ENCODE measurements at regions not wholly inside any gene's neighbourhood (a gene's known extent, or its start where the extent isn't known, plus 50 kb on each side); places are given as distances from the start of the nearest gene placed in this dataset.
A peak's percentile ranks its signal among the peaks of the same experiment; 100 is the strongest.

DNA sequence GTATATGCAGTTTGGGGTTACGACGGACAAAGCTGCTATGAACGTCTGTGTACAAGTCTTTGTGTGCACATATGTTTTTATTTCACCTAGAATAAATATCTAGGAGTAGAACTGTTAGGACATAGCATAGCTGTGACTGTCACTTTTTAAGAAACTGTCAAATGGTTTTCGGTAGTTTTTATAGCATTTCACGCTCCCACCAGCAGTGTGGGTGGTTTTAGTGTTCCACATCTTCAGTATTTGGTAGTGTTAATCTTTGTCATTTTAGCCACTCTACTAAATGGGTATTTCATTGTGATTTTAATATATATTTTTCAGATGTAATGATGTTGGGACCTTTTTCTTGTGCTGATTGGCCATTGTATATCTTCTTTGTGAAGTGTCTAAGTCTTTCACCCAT, 109.1 kb upstream of the BCAT1 start:
- DNase-seq (ENCODE audit: insufficient read length, low spot score) (no peak), FAIRE-seq (peak; percentile 71)
- TF ChIP-seq TAF1 (IDR thresholded peaks at IDR 0.05; ENCODE audit: low read depth, low read length) (no peak), POLR2AphosphoS5 (IDR thresholded peaks at IDR 0.05; ENCODE audit: low read depth, low read length) (no peak), SPI1 (IDR thresholded peaks at IDR 0.05; ENCODE audit: low read depth, low read length) (no peak), PAX5 (IDR thresholded peaks at IDR 0.05; ENCODE audit: insufficient read depth, low read length, severe bottlenecking) (no peak), POLR2A (IDR thresholded peaks at IDR 0.05; ENCODE audit: low read depth, low read length) (no peak)

DNA sequence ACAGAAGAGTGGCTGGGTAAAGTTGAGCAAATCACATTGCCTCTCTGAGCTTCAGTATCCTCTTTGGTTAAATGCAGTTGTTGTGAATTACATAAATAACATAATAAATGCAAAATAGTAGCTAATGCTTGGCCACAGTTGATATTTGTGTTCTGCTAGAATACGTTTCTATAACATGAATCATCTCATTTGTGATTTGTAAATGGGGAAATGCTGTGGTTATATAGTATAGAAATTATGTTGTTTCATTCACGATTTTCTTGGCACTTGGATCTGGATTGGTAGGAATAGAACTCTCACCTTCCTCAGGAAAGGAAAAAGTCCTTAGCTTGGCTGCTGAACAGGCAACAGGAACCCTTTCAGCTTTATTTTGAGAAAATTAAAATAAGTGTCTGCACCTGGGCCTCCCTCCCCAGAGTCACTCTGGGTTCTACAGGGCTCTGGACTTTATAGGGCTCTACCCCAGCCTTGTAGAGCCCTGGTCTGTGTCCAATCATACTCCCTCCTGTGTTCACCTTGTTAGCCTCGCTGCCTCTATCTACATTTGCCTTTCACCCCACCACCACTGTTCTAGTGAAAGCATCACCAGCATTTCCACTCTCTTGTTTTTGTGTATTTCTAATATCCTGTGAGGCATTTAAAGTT, 107.7 kb upstream of the BCAT1 start:
- peak; percentile 78 for FAIRE-seq
- TF ChIP-seq POLR2AphosphoS5 (IDR thresholded peaks at IDR 0.05; ENCODE audit: low read depth, low read length) = no peak
- TF ChIP-seq TAF1 (IDR thresholded peaks at IDR 0.05; ENCODE audit: low read depth, low read length) = no peak
- no peak for TF ChIP-seq SPI1 (IDR thresholded peaks at IDR 0.05; ENCODE audit: low read depth, low read length)
- no peak for TF ChIP-seq PAX5 (IDR thresholded peaks at IDR 0.05; ENCODE audit: insufficient read depth, low read length, severe bottlenecking)
- TF ChIP-seq POLR2A (IDR thresholded peaks at IDR 0.05; ENCODE audit: low read depth, low read length) = no peak
- TF ChIP-seq POU2F2 (IDR thresholded peaks at IDR 0.05; ENCODE audit: low read depth, low read length) = no peak
- DNase-seq (ENCODE audit: insufficient read length, low spot score) = no peak

DNA sequence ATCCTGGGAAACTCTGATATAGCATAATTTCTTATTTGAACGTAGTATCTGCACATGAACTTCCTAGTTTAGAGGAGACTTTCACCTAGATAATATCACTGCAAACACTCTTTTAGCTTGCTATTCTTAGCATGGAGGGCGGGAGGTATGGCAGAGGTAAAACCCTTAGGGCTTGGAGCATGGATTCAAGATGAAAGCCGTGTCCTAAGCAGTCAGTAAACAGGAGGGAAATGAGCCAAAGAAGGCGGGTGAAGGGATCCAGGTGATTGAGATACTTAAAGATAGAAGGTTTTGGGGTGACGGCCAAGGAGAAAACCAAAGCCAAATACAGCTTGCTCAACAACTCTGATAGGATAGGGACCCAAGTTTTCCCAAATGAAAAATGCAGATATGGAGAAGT, 107.1 kb upstream of the BCAT1 start:
- DNase-seq (ENCODE audit: insufficient read length, low spot score) = no peak
- TF ChIP-seq POLR2A (IDR thresholded peaks at IDR 0.05; ENCODE audit: low read depth, low read length) = no peak
- no peak for TF ChIP-seq SPI1 (IDR thresholded peaks at IDR 0.05; ENCODE audit: low read depth, low read length)
- no peak for TF ChIP-seq PAX5 (IDR thresholded peaks at IDR 0.05; ENCODE audit: insufficient read depth, low read length, severe bottlenecking)
- no peak for TF ChIP-seq TAF1 (IDR thresholded peaks at IDR 0.05; ENCODE audit: low read depth, low read length)
- no peak for TF ChIP-seq POLR2AphosphoS5 (IDR thresholded peaks at IDR 0.05; ENCODE audit: low read depth, low read length)
- no peak for TF ChIP-seq POU2F2 (IDR thresholded peaks at IDR 0.05; ENCODE audit: low read depth, low read length)
- FAIRE-seq = peak; percentile 83

DNA sequence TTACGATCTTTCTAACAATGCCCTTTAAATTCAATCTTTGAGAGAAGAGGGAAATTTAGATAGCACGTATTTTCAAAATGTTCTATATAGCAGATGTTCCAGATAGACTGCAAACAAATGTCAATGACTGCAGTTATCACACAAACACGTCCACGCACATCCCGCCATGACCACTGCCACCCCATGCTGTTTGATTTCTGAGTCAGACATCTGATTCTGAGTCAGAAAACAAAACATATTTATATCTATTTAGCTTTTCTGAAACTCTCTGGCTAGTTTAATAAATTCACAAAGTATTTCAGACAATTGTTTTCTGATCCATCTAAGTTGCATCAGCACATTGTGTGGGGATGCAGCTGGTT, 105.9 kb upstream of the BCAT1 start:
- FAIRE-seq = peak; percentile 94
- no peak; the same call in 1 of the 2 replicates for TF ChIP-seq POLR2AphosphoS5 (IDR thresholded peaks at IDR 0.05; ENCODE audit: low read depth, low read length)
- peak; percentile 60; the same call in 1 of the 2 replicates for TF ChIP-seq POU2F2 (IDR thresholded peaks at IDR 0.05; ENCODE audit: low read depth, low read length)
- no peak for DNase-seq (ENCODE audit: insufficient read length, low spot score)

DNA sequence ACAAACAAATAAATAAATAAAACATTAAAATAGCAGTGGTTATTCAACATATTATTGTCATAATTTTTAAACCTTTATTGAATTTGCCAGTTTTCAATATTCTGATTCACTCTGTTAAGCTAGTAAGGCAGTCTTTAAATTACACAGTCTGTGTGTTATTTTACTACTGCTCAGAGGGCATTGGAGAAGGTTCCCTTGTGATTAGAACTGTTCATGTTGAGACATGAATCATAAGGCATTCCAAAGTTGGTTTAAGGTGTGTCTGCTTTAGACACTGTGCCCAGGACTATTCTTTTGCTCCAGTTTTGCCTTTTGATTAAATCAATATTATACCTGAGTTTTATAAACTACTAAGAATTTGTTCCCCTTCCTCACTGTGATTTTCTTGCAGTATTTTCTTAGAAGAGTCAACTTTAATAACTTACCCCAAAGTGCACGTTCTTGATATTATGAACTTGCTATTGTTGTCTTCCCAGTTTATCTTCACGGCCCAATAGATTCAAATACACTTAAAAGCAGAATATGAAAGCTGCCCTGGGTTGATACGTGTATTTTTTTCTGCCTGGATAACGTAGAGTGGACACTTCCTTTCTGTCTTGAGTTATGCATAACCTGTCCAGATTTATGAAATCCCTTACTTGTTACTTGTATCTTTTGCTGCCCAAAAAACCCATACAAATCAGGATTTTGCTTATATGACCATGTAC, 105.3 kb upstream of the BCAT1 start:
- peak; percentile 78 for FAIRE-seq
- DNase-seq (ENCODE audit: insufficient read length, low spot score) = no peak
- no peak for TF ChIP-seq POLR2AphosphoS5 (IDR thresholded peaks at IDR 0.05; ENCODE audit: low read depth, low read length)
- no peak for TF ChIP-seq POU2F2 (IDR thresholded peaks at IDR 0.05; ENCODE audit: low read depth, low read length)
- no peak for TF ChIP-seq PAX5 (IDR thresholded peaks at IDR 0.05; ENCODE audit: insufficient read depth, low read length, severe bottlenecking)
- TF ChIP-seq SPI1 (IDR thresholded peaks at IDR 0.05; ENCODE audit: low read depth, low read length) = no peak
- TF ChIP-seq POLR2A (IDR thresholded peaks at IDR 0.05; ENCODE audit: low read depth, low read length) = no peak
- TF ChIP-seq TAF1 (IDR thresholded peaks at IDR 0.05; ENCODE audit: low read depth, low read length) = no peak

DNA sequence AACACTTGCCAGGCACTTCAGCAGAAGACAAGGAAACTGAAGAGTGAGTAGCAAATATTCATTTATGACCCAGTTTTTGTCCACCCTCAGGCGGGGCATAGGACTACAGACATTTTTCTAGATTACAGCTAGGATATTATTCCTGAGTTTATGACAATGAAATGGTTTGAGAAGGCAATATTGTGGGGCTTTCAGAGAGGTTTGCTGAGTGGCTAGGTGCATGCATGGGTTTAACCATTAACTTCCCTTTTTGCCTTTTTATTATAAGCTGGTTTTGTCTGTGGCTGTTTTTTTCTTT, 104.0 kb upstream of the BCAT1 start:
- FAIRE-seq = no peak
- no peak for DNase-seq (ENCODE audit: insufficient read length, low spot score)
- TF ChIP-seq POU2F2 (IDR thresholded peaks at IDR 0.05; ENCODE audit: low read depth, low read length) (no peak), SPI1 (IDR thresholded peaks at IDR 0.05; ENCODE audit: low read depth, low read length) (no peak), POLR2AphosphoS5 (IDR thresholded peaks at IDR 0.05; ENCODE audit: low read depth, low read length) (no peak)

DNA sequence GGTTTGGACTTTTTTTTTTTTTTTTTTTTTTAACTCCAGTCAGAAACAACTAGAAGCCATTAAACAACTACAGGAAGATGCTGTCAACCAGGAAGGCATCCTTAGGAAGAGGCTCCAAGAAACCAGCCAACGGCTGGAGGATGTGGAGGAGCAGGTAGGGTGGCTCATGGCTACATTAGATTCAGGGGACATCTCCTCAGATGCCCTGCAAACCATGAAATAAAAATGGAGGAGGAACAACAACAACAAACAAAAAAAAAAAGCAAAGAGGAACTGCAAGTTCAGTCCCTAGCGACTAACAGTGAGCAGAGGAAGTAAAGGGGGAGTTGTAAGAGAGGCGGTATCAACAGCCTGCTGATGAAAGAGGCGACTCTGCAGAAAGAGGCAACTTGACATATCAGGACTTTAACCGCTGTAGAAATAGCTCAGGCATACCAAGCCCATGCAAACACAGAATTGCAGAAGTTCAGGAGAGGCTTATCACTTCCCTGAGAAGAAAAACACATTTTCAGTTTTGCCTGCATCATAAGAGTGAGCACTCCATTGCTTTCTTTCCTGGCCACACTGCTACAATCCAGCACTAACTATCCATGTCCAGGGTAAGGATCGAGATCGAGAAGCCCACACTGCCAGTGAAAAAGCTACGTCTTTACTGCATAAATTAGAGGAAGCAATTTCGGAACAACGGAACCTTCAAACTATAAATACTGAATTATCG, 103.5 kb upstream of the BCAT1 start:
- TF ChIP-seq POLR2AphosphoS5 (IDR thresholded peaks at IDR 0.05; ENCODE audit: low read depth, low read length) (0 out of 2 replicates have a peak, but pooled peaks have one; percentile 40), TAF1 (IDR thresholded peaks at IDR 0.05; ENCODE audit: low read depth, low read length) (peak; percentile 41; the same call in 1 of the 2 replicates), POU2F2 (IDR thresholded peaks at IDR 0.05; ENCODE audit: low read depth, low read length) (0 out of 2 replicates have a peak, but pooled peaks have one; percentile 27), POLR2A (IDR thresholded peaks at IDR 0.05; ENCODE audit: low read depth, low read length) (peak; percentile 63; the same call in 1 of the 2 replicates), PAX5 (IDR thresholded peaks at IDR 0.05; ENCODE audit: insufficient read depth, low read length, severe bottlenecking) (no peak), SPI1 (IDR thresholded peaks at IDR 0.05; ENCODE audit: low read depth, low read length) (peak; percentile 95)
- FAIRE-seq = no peak
- peak; percentile 14 for DNase-seq (ENCODE audit: insufficient read length, low spot score)

DNA sequence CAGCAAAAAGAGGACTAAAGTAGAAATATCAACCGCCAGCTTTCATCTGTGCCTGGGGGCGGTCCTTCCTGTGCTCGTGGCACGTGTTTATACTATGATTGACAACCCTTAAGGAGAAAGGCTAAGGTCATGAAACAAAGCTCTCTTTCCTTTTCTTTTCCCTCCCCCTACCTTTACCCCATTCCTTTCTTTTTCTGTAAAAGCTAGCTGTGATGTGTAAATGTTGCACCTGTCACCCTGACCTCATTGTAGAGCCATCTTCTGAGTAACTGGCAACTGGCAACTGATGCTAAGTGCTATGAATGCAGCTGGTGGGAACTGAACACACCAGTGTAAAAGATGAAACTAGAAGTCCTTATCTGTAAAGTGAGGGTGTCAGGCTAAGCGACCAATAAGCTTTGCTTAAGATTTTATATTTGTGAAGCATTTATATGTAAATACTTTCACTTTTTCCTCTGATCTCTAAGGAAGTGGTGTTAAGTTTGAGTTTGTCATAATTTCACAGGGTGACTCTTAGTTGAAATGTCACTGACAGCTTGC, 102.8 kb upstream of the BCAT1 start:
- no peak; the same call in 1 of the 2 replicates for TF ChIP-seq POLR2A (IDR thresholded peaks at IDR 0.05; ENCODE audit: low read depth, low read length)
- no peak for TF ChIP-seq POU2F2 (IDR thresholded peaks at IDR 0.05; ENCODE audit: low read depth, low read length)
- no peak for TF ChIP-seq PAX5 (IDR thresholded peaks at IDR 0.05; ENCODE audit: insufficient read depth, low read length, severe bottlenecking)
- 0 out of 2 replicates have a peak, but pooled peaks have one; percentile 10 for TF ChIP-seq SPI1 (IDR thresholded peaks at IDR 0.05; ENCODE audit: low read depth, low read length)
- DNase-seq (ENCODE audit: insufficient read length, low spot score) (peak; percentile 15), FAIRE-seq (peak; percentile 95)

DNA sequence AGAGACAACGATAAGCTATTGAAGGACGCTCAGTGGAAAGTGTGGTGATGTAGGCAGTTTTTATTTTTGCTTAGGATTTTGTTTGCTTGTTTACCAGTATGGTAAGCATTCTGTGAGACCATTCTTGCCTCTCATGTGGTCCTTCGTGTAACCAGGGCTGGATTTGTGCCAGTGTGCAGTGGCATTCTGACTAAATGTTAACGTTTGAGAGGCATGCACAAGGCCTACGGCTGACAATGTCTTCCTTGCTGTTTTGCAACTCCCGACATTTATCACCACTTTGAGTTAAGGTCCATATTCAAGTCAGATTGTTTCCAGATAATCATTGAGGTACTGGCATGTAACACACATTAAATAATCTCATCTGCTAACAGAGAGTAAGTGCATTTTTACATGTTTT, 102.3 kb upstream of the BCAT1 start:
- TF ChIP-seq SPI1 (IDR thresholded peaks at IDR 0.05; ENCODE audit: low read depth, low read length) (no peak), PAX5 (IDR thresholded peaks at IDR 0.05; ENCODE audit: insufficient read depth, low read length, severe bottlenecking) (no peak), POU2F2 (IDR thresholded peaks at IDR 0.05; ENCODE audit: low read depth, low read length) (no peak), POLR2AphosphoS5 (IDR thresholded peaks at IDR 0.05; ENCODE audit: low read depth, low read length) (no peak), POLR2A (IDR thresholded peaks at IDR 0.05; ENCODE audit: low read depth, low read length) (no peak), TAF1 (IDR thresholded peaks at IDR 0.05; ENCODE audit: low read depth, low read length) (no peak)
- FAIRE-seq (no peak), DNase-seq (ENCODE audit: insufficient read length, low spot score) (no peak)

All from GM12891 (cell line).